GM23248 (cell line): ENCODE measurements at regions not wholly inside any gene's neighbourhood (a gene's known extent, or its start where the extent isn't known, plus 50 kb on each side); places are given as distances from the start of the nearest gene placed in this dataset.

Source experiments
- DNase-seq: peaks from one replicate; pipeline ENCODE4 v3.0.0-alpha.2; 2015
- H2AFZ ChIP-seq: fragments of 200-600 bp; sonication (generic); 2 replicates; pipeline ENCODE4 v1.6.1; 2016; ENCODE audit warnings: antibody characterized with exemption
- H3F3A ChIP-seq: fragments of 200-600 bp; sonication (generic); 2 replicates; pipeline ENCODE4 v1.6.1; 2016; ENCODE audit warnings: mild to moderate bottlenecking, antibody characterized with exemption, mixed run types; ENCODE audit not compliant: insufficient read depth
- H3K27ac ChIP-seq: fragments of 200-600 bp; sonication (generic); 2 replicates; pipeline ENCODE4 v1.5.1; 2016; ENCODE audit warnings: mild to moderate bottlenecking
- H3K27me3 ChIP-seq: fragments of 200-600 bp; sonication (generic); replicated peaks from 2 replicates; pipeline ENCODE4 v1.6.1; 2016; ENCODE audit warnings: mild to moderate bottlenecking; ENCODE audit not compliant: insufficient read depth
- H3K36me3 ChIP-seq: fragments of 200-600 bp; sonication (generic); 2 replicates; pipeline ENCODE4 v1.6.1; 2016; ENCODE audit warnings: low read depth, mild to moderate bottlenecking
- H3K4me1 ChIP-seq: fragments of 200-600 bp; sonication (generic); 2 replicates; pipeline ENCODE4 v1.6.1; 2016; ENCODE audit warnings: mild to moderate bottlenecking; ENCODE audit not compliant: insufficient read depth
- H3K4me2 ChIP-seq: fragments of 200-600 bp; sonication (generic); one replicate; pipeline ENCODE4 v1.6.1; 2016; ENCODE audit warnings: mild to moderate bottlenecking; ENCODE audit not compliant: unreplicated experiment
- H3K4me3 ChIP-seq: fragments of 200-600 bp; sonication (generic); 2 replicates; pipeline ENCODE4 v1.5.1; 2016; ENCODE audit warnings: mild to moderate bottlenecking
- H3K79me2 ChIP-seq: fragments of 200-600 bp; sonication (generic); 2 replicates; pipeline ENCODE4 v1.6.1; 2016; ENCODE audit warnings: mild to moderate bottlenecking; ENCODE audit not compliant: insufficient read depth
- H3K9ac ChIP-seq: fragments of 200-600 bp; sonication (generic); 2 replicates; pipeline ENCODE4 v1.6.1; 2016; ENCODE audit warnings: mild to moderate bottlenecking
- H3K9me2 ChIP-seq: fragments of 200-600 bp; sonication (generic); 2 replicates; pipeline ENCODE4 v1.6.1; 2016; ENCODE audit warnings: mixed run types, mild to moderate bottlenecking, moderate library complexity; ENCODE audit not compliant: insufficient read depth
- H3K9me3 ChIP-seq: fragments of 200-600 bp; sonication (generic); one replicate; pipeline ENCODE4 v1.6.1; 2017; ENCODE audit warnings: low read depth
- H4K20me1 ChIP-seq: fragments of 200-600 bp; sonication (generic); 2 replicates; pipeline ENCODE4 v1.6.0; 2016; ENCODE audit not compliant: insufficient read depth
- EZH2 ChIP-seq: fragments of 200-600 bp; sonication (generic); IDR thresholded peaks from 2 replicates; pipeline ENCODE4 v1.6.1; 2018; ENCODE audit warnings: antibody characterized with exemption, mild to moderate bottlenecking; ENCODE audit not compliant: insufficient read depth, poor library complexity, severe bottlenecking
- EZH2phosphoT487 ChIP-seq: fragments of 200-600 bp; sonication (generic); IDR thresholded peaks from 2 replicates; pipeline ENCODE4 v1.6.1; 2018; ENCODE audit warnings: antibody characterized with exemption, moderate library complexity, mild to moderate bottlenecking, low read depth; ENCODE audit not compliant: insufficient read depth
- WGBS, 2 experiments: methylation state at CpG; one replicate each; pipeline ENCODE4 v1.1.6; 2015 to 2017; ENCODE audit warnings: low lambda C conversion rate in 2 of 2, low coverage in 1 of 2; ENCODE audit errors: missing lambda C conversion rate in 2 of 2; 5-methylcytosine and 5-hydroxymethylcytosine counted together
- in situ Hi-C: fragments of 300-500 bp; cut with MboI; formaldehyde crosslinking; loops from 2 replicates; pipeline ENCODE4 v1.15.0; 2020

DNA sequence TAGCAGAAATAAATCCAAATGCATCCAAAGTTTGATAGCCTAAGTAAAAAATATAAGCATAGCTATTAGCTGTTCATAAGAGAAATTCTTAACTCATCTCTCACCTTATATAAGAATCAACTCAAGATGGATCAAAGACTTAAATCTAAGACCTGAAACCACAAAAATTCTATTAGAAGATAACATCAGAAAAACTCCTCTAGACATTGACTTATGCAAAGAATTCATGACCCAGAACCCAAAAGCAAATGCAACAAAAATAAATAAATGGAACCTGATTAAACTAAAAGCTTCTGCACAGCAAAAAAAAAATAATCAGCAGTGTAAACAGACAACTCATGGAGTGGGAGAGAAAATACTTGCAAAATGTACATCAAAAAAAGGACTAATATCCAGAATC is 184.3 kb downstream of the TFAP2A start:
- no peak overlapping the region for H3K4me2 ChIP-seq
- H3F3A ChIP-seq, result no peaks in the 10 kb centered on the region
- no peaks in the 10 kb centered on the region for H3K9me3 ChIP-seq
- H3K36me3 ChIP-seq, result no peaks in the 10 kb centered on the region
- no peaks in the 10 kb centered on the region for H4K20me1 ChIP-seq
- no peak overlapping the region for H3K9ac ChIP-seq
- no peak overlapping the region for H2AFZ ChIP-seq
- no peak overlapping the region for H3K4me3 ChIP-seq
- no peaks in the 10 kb centered on the region for H3K9me2 ChIP-seq
- H3K27ac ChIP-seq, result no peak overlapping the region
- no peaks in the 10 kb centered on the region for H3K4me1 ChIP-seq
- no peak for DNase-seq
- no peaks in the 10 kb centered on the region for H3K79me2 ChIP-seq
- TF ChIP-seq EZH2phosphoT487, result no peak
- no peak for TF ChIP-seq EZH2
- in situ Hi-C loops, result no loop called here
- H3K27me3 ChIP-seq, result no peaks in the 10 kb centered on the region

DNA sequence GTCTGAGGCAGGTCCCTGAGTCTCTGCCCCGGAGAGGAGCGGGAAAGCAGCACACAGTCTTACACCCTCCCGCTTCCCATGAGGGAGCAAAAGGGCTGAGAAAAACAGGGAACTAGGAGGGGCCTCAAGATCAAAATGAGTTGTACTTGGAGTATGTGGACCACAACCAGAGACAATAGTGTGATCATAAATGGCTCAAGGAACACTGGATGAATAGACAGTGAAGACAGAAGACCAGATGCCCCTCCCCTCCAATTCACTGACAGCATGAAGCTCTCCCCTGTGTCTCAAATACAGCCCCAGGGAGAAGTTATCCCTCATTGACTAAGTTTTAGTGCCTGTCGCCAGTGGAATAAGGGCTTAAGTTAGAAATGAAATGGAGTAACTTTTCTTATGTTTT is 191.0 kb downstream of the TFAP2A start:
- Histone ChIP-seq H3K36me3 (no peaks in the 10 kb centered on the region), H3K27ac (no peak overlapping the region), H3F3A (no peaks in the 10 kb centered on the region), H3K9me2 (no peaks in the 10 kb centered on the region), H3K9me3 (no peaks in the 10 kb centered on the region), H3K27me3 (no peaks in the 10 kb centered on the region), H3K9ac (no peak overlapping the region), H3K4me1 (no peaks in the 10 kb centered on the region), H4K20me1 (no peaks in the 10 kb centered on the region), H3K4me2 (no peak overlapping the region), H3K4me3 (no peak overlapping the region), H3K79me2 (no peaks in the 10 kb centered on the region), H2AFZ (no peak overlapping the region)
- DNase-seq, result no peak
- in situ Hi-C loops, result no loop called here
- 32 to 50% methylated on average over 4 of the region's 4 CpGs for WGBS, 2 experiments
- TF ChIP-seq EZH2 (no peak), EZH2phosphoT487 (no peak)

DNA sequence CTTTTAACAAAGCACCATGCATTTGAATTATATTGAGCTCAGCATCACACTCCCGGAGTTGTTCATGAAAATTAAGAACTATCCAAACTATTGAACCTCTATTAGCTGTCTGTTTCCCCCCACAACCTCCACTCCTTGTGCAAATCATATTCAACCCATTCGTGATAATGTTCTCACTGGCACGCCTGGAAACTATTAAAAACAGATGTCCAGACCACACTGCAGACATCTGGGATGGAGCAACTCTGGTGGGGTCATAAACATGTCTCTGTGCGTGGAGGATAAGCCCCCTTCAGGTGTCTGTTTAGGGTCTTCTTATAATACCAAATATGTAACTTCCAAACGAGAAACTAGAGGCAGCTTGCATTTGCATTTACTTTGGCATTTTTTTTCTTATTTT is 193.7 kb downstream of the TFAP2A start:
- no peak for DNase-seq
- Histone ChIP-seq H2AFZ (no peak overlapping the region), H3K9me2 (no peaks in the 10 kb centered on the region), H3K27ac (no peak overlapping the region), H3K9ac (no peak overlapping the region), H3K27me3 (no peaks in the 10 kb centered on the region), H3K4me1 (no peaks in the 10 kb centered on the region), H3K36me3 (no peaks in the 10 kb centered on the region), H4K20me1 (no peaks in the 10 kb centered on the region), H3K4me3 (no peak overlapping the region), H3K9me3 (no peaks in the 10 kb centered on the region), H3F3A (no peaks in the 10 kb centered on the region), H3K79me2 (no peaks in the 10 kb centered on the region), H3K4me2 (no peak overlapping the region)
- in situ Hi-C loops, result no loop called here
- WGBS, 2 experiments, result 1 to 3% methylated on average over 5 of the region's 5 CpGs
- TF ChIP-seq EZH2, result no peak
- no peak for TF ChIP-seq EZH2phosphoT487

DNA sequence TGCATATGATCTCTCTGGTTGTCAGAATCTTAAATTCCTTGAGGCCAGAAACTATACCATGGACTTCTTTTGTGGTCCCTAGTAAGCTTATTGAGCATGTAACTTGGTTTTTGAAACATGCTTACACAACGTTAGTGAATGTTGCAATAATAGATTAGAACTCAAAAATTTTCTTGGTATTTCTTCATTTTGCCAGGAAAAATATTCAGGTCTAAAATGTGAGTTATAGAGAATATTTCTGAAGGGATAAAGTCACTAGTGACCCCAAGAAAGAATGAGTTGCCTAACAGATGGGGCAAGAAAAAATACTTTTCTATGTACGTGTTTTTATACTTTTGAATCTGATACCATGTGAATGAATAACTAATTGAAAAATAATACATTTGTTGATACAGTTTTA is 195.4 kb downstream of the TFAP2A start:
- no peak for DNase-seq
- Histone ChIP-seq H3K27ac (no peak overlapping the region), H3K27me3 (no peaks in the 10 kb centered on the region), H3K9me2 (no peaks in the 10 kb centered on the region), H2AFZ (no peak overlapping the region), H3F3A (no peaks in the 10 kb centered on the region), H3K9ac (no peak overlapping the region), H4K20me1 (no peaks in the 10 kb centered on the region), H3K4me2 (no peak overlapping the region), H3K4me3 (no peak overlapping the region), H3K36me3 (no peaks in the 10 kb centered on the region), H3K4me1 (no peaks in the 10 kb centered on the region), H3K79me2 (no peaks in the 10 kb centered on the region), H3K9me3 (no peaks in the 10 kb centered on the region)
- WGBS, 2 experiments, result 23 to 28% methylated on average over 2 of the region's 2 CpGs
- in situ Hi-C loops, result no loop called here
- no peak for TF ChIP-seq EZH2phosphoT487
- TF ChIP-seq EZH2, result no peak

DNA sequence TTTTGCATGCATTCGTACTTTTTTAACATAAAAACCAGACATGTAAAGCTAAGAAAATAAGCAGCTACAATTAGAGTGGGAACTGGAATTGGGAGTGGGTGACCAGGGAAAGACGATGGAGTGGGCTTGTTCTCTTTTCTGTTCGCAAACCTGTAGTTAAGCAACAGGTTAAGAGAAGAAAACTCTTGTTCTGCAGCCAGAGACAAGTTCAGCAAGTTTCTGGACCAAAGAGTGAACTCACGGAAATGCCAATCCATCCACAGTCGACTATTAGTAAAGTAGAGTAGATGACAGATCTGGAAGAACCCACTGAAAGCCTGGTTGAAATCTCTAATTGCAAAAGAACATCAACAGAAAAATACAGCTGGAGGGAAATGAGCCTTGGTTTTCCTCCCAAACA is 197.8 kb downstream of the TFAP2A start:
- Histone ChIP-seq H3F3A (no peaks in the 10 kb centered on the region), H3K9me2 (no peaks in the 10 kb centered on the region), H3K4me1 (no peaks in the 10 kb centered on the region), H3K79me2 (no peaks in the 10 kb centered on the region), H3K4me2 (no peak overlapping the region), H3K36me3 (no peaks in the 10 kb centered on the region), H3K4me3 (no peak overlapping the region), H2AFZ (no peak overlapping the region), H3K9me3 (no peaks in the 10 kb centered on the region), H3K9ac (no peak overlapping the region), H3K27me3 (no peaks in the 10 kb centered on the region), H4K20me1 (no peaks in the 10 kb centered on the region), H3K27ac (no peak overlapping the region)
- in situ Hi-C loops, result no loop called here
- TF ChIP-seq EZH2phosphoT487 (no peak), EZH2 (no peak)
- 10 to 12% methylated on average over 5 of the region's 5 CpGs for WGBS, 2 experiments
- no peak for DNase-seq
